H9 (cell line): ENCODE measurements at regions not wholly inside any gene's neighbourhood (a gene's known extent, or its start where the extent isn't known, plus 50 kb on each side); places are given as distances from the start of the nearest gene placed in this dataset.

Experiments used
- DNase-seq: peaks from one replicate; pipeline ENCODE4 v3.0.0-alpha.2; 2017
- H2AFZ ChIP-seq: one replicate; pipeline ENCODE4 v1.6.1; 2013; ENCODE audit warnings: mild to moderate bottlenecking, low read length, control low read depth, moderate library complexity
- H2AK5ac ChIP-seq: 2 replicates; pipeline ENCODE4 v1.6.1; 2013; ENCODE audit warnings: low read length, control low read depth, mixed read lengths; ENCODE audit not compliant: insufficient read length
- H2BK120ac ChIP-seq: one replicate; pipeline ENCODE4 v1.6.1; 2013; ENCODE audit warnings: low read depth, mild to moderate bottlenecking, low read length, control low read depth, inconsistent platforms; ENCODE audit not compliant: poor library complexity, severe bottlenecking
- H2BK12ac ChIP-seq: 2 replicates; pipeline ENCODE4 v1.6.1; 2013; ENCODE audit warnings: low read length, control low read depth, mixed read lengths, low read depth; ENCODE audit not compliant: insufficient read length
- H2BK15ac ChIP-seq: 2 replicates; pipeline ENCODE4 v1.6.1; 2013; ENCODE audit warnings: low read depth, low read length, control low read depth
- H2BK20ac ChIP-seq: one replicate; pipeline ENCODE4 v1.6.1; 2013; ENCODE audit warnings: low read depth, mild to moderate bottlenecking, low read length, control low read depth, inconsistent platforms; ENCODE audit not compliant: poor library complexity, severe bottlenecking
- H2BK5ac ChIP-seq: 2 replicates; pipeline ENCODE4 v1.6.1; 2013; ENCODE audit warnings: low read length, control low read depth, mixed read lengths; ENCODE audit not compliant: insufficient read length
- H3K14ac ChIP-seq: 2 replicates; pipeline ENCODE4 v1.6.1; 2013; ENCODE audit warnings: low read length, control low read depth; ENCODE audit not compliant: insufficient read depth
- H3K18ac ChIP-seq: 2 replicates; pipeline ENCODE4 v1.6.1; 2013; ENCODE audit warnings: low read depth, mild to moderate bottlenecking, mixed read lengths, low read length, control low read depth; ENCODE audit not compliant: insufficient read length
- H3K23ac ChIP-seq: 2 replicates; pipeline ENCODE4 v1.6.1; 2013; ENCODE audit warnings: low read length, control low read depth, mixed read lengths, low read depth; ENCODE audit not compliant: insufficient read length
- H3K23me2 ChIP-seq: 2 replicates; pipeline ENCODE4 v1.6.1; 2013; ENCODE audit warnings: low read depth, mild to moderate bottlenecking, mixed read lengths, low read length, control low read depth; ENCODE audit not compliant: insufficient read length, poor library complexity, severe bottlenecking
- H3K27ac ChIP-seq: 2 replicates; pipeline ENCODE4 v1.5.1; 2013; ENCODE audit warnings: low read length, control low read depth, mixed read lengths, low read depth; ENCODE audit not compliant: insufficient read length
- H3K27me3 ChIP-seq: 2 replicates; pipeline ENCODE4 v1.6.1; 2013; ENCODE audit warnings: low read length, control low read depth, inconsistent platforms; ENCODE audit not compliant: insufficient read depth
- H3K4ac ChIP-seq: 2 replicates; pipeline ENCODE4 v1.6.1; 2013; ENCODE audit warnings: low read depth, mild to moderate bottlenecking, control low read depth, inconsistent platforms, low read length, moderate library complexity
- H3K4me1 ChIP-seq: 2 replicates; pipeline ENCODE4 v1.6.1; 2013; ENCODE audit warnings: low read length, control low read depth, inconsistent platforms; ENCODE audit not compliant: insufficient read depth
- H3K4me2 ChIP-seq: 2 replicates; pipeline ENCODE4 v1.6.1; 2013; ENCODE audit warnings: low read length, control low read depth, mixed read lengths; ENCODE audit not compliant: insufficient read length, insufficient read depth
- H3K56ac ChIP-seq: 2 replicates; pipeline ENCODE4 v1.6.1; 2013; ENCODE audit warnings: low read depth, mild to moderate bottlenecking, mixed read lengths, low read length, control low read depth; ENCODE audit not compliant: insufficient read length
- H3K79me1 ChIP-seq: 2 replicates; pipeline ENCODE4 v1.6.1; 2013; ENCODE audit warnings: low read depth, mild to moderate bottlenecking, moderate library complexity, low read length, control low read depth, inconsistent platforms; ENCODE audit not compliant: insufficient read depth, poor library complexity, severe bottlenecking
- H3K79me2 ChIP-seq: 2 replicates; pipeline ENCODE4 v1.6.1; 2013; ENCODE audit warnings: low read length, control low read depth, inconsistent platforms; ENCODE audit not compliant: insufficient read depth
- H3K9ac ChIP-seq: 2 replicates; pipeline ENCODE4 v1.6.1; 2013; ENCODE audit warnings: low read length, control low read depth, mixed read lengths; ENCODE audit not compliant: insufficient read length; ENCODE audit errors: extremely low read depth
- H3K9me3 ChIP-seq: one replicate; pipeline ENCODE4 v1.6.1; 2013; ENCODE audit warnings: low read depth, low read length, inconsistent platforms; ENCODE audit not compliant: control insufficient read depth
- H3T11ph ChIP-seq: one replicate; pipeline ENCODE4 v1.6.1; 2013; ENCODE audit warnings: mild to moderate bottlenecking, low read length, control low read depth, inconsistent platforms
- H4K20me1 ChIP-seq: one replicate; pipeline ENCODE4 v1.6.1; 2013; ENCODE audit not compliant: control insufficient read depth, insufficient read length, insufficient read depth
- H4K5ac ChIP-seq: 2 replicates; pipeline ENCODE4 v1.6.1; 2013; ENCODE audit warnings: low read depth, mild to moderate bottlenecking, mixed read lengths, low read length, control low read depth; ENCODE audit not compliant: insufficient read length
- H4K8ac ChIP-seq: replicated peaks from 2 replicates; pipeline ENCODE4 v1.6.1; 2013; ENCODE audit warnings: low read length, control low read depth, mixed read lengths, low read depth; ENCODE audit not compliant: insufficient read length
- H4K91ac ChIP-seq: 2 replicates; pipeline ENCODE4 v1.6.1; 2013; ENCODE audit warnings: low read depth, mild to moderate bottlenecking, moderate library complexity, mixed read lengths, low read length, control low read depth; ENCODE audit not compliant: insufficient read length
- H3K27ac Mint-ChIP-seq, 3 experiments: 2 replicates in 2 of 3; 3 replicates in 1 of 3; pipeline ENCODE4 v1.8.0; 2020 to 2021; ENCODE audit warnings: mixed read lengths in 3 of 3, mild to moderate bottlenecking in 1 of 3, moderate library complexity in 1 of 3
- H3K27me3 Mint-ChIP-seq: 2 replicates; pipeline ENCODE4 v1.8.0; 2021; ENCODE audit warnings: low read depth, mild to moderate bottlenecking, moderate library complexity, mixed read lengths
- H3K36me3 Mint-ChIP-seq, 3 experiments: 2 replicates in 2 of 3; 3 replicates in 1 of 3; pipeline ENCODE4 v1.8.0; 2020 to 2021; ENCODE audit warnings: low read depth in 3 of 3, mixed read lengths in 3 of 3; ENCODE audit not compliant: insufficient read depth in 1 of 3
- H3K4me1 Mint-ChIP-seq, 2 experiments: 2 replicates each; pipeline ENCODE4 v1.8.0; 2020; ENCODE audit warnings: mixed read lengths in 2 of 2
- H3K4me3 Mint-ChIP-seq, 2 experiments: 2 replicates in 1 of 2; 3 replicates in 1 of 2; pipeline ENCODE4 v1.8.0; 2020 to 2021; ENCODE audit warnings: mild to moderate bottlenecking in 2 of 2, mixed read lengths in 2 of 2, moderate library complexity in 1 of 2
- H3K9me3 Mint-ChIP-seq, 2 experiments: 2 replicates in 1 of 2; 3 replicates in 1 of 2; pipeline ENCODE4 v1.8.0; 2020; ENCODE audit warnings: mild to moderate bottlenecking in 2 of 2, mixed read lengths in 2 of 2, moderate library complexity in 1 of 2
- CTCF ChIP-seq: fragments of 200-600 bp; sonication (generic); conservative IDR thresholded peaks from 3 replicates; pipeline ENCODE4 v1.8.0; 2021; ENCODE audit warnings: antibody characterized with exemption, mild to moderate bottlenecking
- WGBS: extraction: QIAGEN DNeasy Blood & Tissue Kit; methylation state at CpG from one replicate; pipeline ENCODE4 v1.1.7; 2013; ENCODE audit warnings: missing lambda C conversion rate, low lambda C conversion rate, mixed read lengths; ENCODE audit not compliant: insufficient read length; ENCODE audit errors: extremely low coverage; 5-methylcytosine and 5-hydroxymethylcytosine counted together

- Mint-ChIP-seq H3K9me3 (no peaks in the 10 kb centered on the region), H3K4me3 (no peak overlapping the region), H3K4me1 (peaks cover 9 to 23% of the 10 kb centered on the region in 2 experiments), H3K36me3 (no peaks in the 10 kb centered on the region), H3K27ac (no peak overlapping the region; a peak in 2 of 7 replicates), H3K27me3 (peaks cover 1% of the 10 kb centered on the region)
- H2AK5ac ChIP-seq, result no peak overlapping the region
- H3K18ac ChIP-seq, result no peak overlapping the region
- no peak overlapping the region for H3K4me2 ChIP-seq
- H3K4ac ChIP-seq, result no peak overlapping the region
- H4K8ac ChIP-seq, result no peak overlapping the region
- no peak overlapping the region for H2AFZ ChIP-seq
- WGBS, result no CpG with 5 or more reads among the region's 3 CpGs
- H3T11ph ChIP-seq, result no peak overlapping the region
- H3K79me2 ChIP-seq, result no peaks in the 10 kb centered on the region
- H4K91ac ChIP-seq, result no peak overlapping the region
- H3K14ac ChIP-seq, result no peak overlapping the region
- H3K27ac ChIP-seq, result no peak overlapping the region
- no peak for DNase-seq
- H3K4me1 ChIP-seq, result no peaks in the 10 kb centered on the region
- no peak overlapping the region for H3K56ac ChIP-seq
- H3K23ac ChIP-seq, result no peak overlapping the region
- no peaks in the 10 kb centered on the region for H3K23me2 ChIP-seq
- no peaks in the 10 kb centered on the region for H3K79me1 ChIP-seq
- H4K5ac ChIP-seq, result no peak overlapping the region
- no peaks in the 10 kb centered on the region for H4K20me1 ChIP-seq
- no peak overlapping the region for H2BK20ac ChIP-seq
- no peak overlapping the region for H2BK5ac ChIP-seq
- no peak overlapping the region for H2BK120ac ChIP-seq
- H3K9me3 ChIP-seq, result no peaks in the 10 kb centered on the region
- H2BK12ac ChIP-seq, result no peak overlapping the region
- H3K9ac ChIP-seq, result no peak overlapping the region
- no peaks in the 10 kb centered on the region; the same call in 1 of the 2 replicates for H3K27me3 ChIP-seq
- no peak overlapping the region for H2BK15ac ChIP-seq
- no peak for TF ChIP-seq CTCF
These were observed 66.8 kb upstream of the PLS3 start for GRCh38 chrX:115494161-115494560.
